ENCODE measurements at regions not wholly inside any gene's neighbourhood (a gene's known extent, or its start where the extent isn't known, plus 50 kb on each side); places are given as distances from the start of the nearest gene placed in this dataset.

- no peaks in the 10 kb centered on the region for H3K36me3 ChIP-seq
- DNase-seq, result no peak
- H3K27ac ChIP-seq, result peak overlapping the region; percentile 19 to 37
- H3K9me3 ChIP-seq, result no peaks in the 10 kb centered on the region
- intact Hi-C loops (cut with DNase I; ENCODE audit: low total_unique reads), result no loop called here
- no peak for TF ChIP-seq CTCF (IDR thresholded peaks at IDR 0.05)
- no peak overlapping the region for H3K4me3 ChIP-seq
- no peaks in the 10 kb centered on the region for H3K27me3 ChIP-seq
- peaks cover 0 to 29% (median 17%) of the 10 kb centered on the region in 4 donors for H3K4me1 ChIP-seq
These were observed 112.7 kb upstream of the SLC4A7 start for GRCh38 chr3:27596921-27597320.

- Histone ChIP-seq H3K4me3 (no peak overlapping the region), H3K4me1 (peaks cover 0 to 35% (median 20%) of the 10 kb centered on the region in 4 donors), H3K27ac (peak overlapping the region; percentile 19 to 37), H3K27me3 (no peaks in the 10 kb centered on the region), H3K9me3 (no peaks in the 10 kb centered on the region), H3K36me3 (no peaks in the 10 kb centered on the region)
- no peak for DNase-seq
- TF ChIP-seq CTCF (IDR thresholded peaks at IDR 0.05), result no peak
- intact Hi-C loops (cut with DNase I; ENCODE audit: low total_unique reads), result no loop called here
These were observed 112.2 kb upstream of the SLC4A7 start for GRCh38 chr3:27596334-27596841.

- Histone ChIP-seq H3K27me3 (no peaks in the 10 kb centered on the region), H3K36me3 (no peaks in the 10 kb centered on the region), H3K9me3 (no peaks in the 10 kb centered on the region), H3K27ac (peak overlapping the region; percentile 22 to 59), H3K4me3 (no peak overlapping the region), H3K4me1 (peaks cover 4 to 56% (median 39%) of the 10 kb centered on the region in 4 donors)
- no peak for TF ChIP-seq CTCF (IDR thresholded peaks at IDR 0.05)
- intact Hi-C loops (cut with DNase I; ENCODE audit: low total_unique reads), result no loop called here
- DNase-seq, result no peak
These were observed 110.0 kb upstream of the SLC4A7 start for GRCh38 chr3:27594096-27594690.

- H3K36me3 ChIP-seq, result no peaks in the 10 kb centered on the region
- no peaks in the 10 kb centered on the region for H3K9me3 ChIP-seq
- peaks cover 4 to 56% (median 39%) of the 10 kb centered on the region in 4 donors for H3K4me1 ChIP-seq
- no peak overlapping the region for H3K4me3 ChIP-seq
- intact Hi-C loops (cut with DNase I; ENCODE audit: low total_unique reads), result no loop called here
- no peak for DNase-seq
- TF ChIP-seq CTCF (IDR thresholded peaks at IDR 0.05), result no peak
- H3K27ac ChIP-seq, result no peak overlapping the region
- H3K27me3 ChIP-seq, result no peaks in the 10 kb centered on the region
These were observed 109.0 kb upstream of the SLC4A7 start for GRCh38 chr3:27593173-27593572.

GRCh38 chr3:27591312-27592210 lies 107.4 kb upstream of the SLC4A7 start:
- no peak for DNase-seq
- TF ChIP-seq CTCF (IDR thresholded peaks at IDR 0.05), result no peak

More at GRCh38 chr3:27591312-27592210, 107.4 kb upstream of the SLC4A7 start:
- intact Hi-C loops (cut with DNase I; ENCODE audit: low total_unique reads), result no loop called here
- Histone ChIP-seq H3K4me3 (no peak overlapping the region), H3K4me1 (peaks cover 4 to 47% (median 33%) of the 10 kb centered on the region in 4 donors), H3K27ac (peak overlapping the region; percentile 66 to 69), H3K9me3 (no peaks in the 10 kb centered on the region), H3K36me3 (no peaks in the 10 kb centered on the region), H3K27me3 (no peaks in the 10 kb centered on the region)
